ENCODE measurements at regions not wholly inside any gene's neighbourhood (a gene's known extent, or its start where the extent isn't known, plus 50 kb on each side); places are given as distances from the start of the nearest gene placed in this dataset.

- intact Hi-C loops (cut with micrococcal nuclease; ENCODE audit: unreplicated experiment): no loop called here
- Histone ChIP-seq H3K36me3 (ENCODE audit: insufficient read depth, low read length, poor library complexity, severe bottlenecking) (no peaks in the 10 kb centered on the region), H3K27ac (ENCODE audit: low read depth, low read length, poor library complexity, severe bottlenecking) (no peak overlapping the region), H3K27me3 (replicated peaks; ENCODE audit: insufficient read depth, low read depth, low read length, poor library complexity) (no peaks in the 10 kb centered on the region), H3K4me1 (ENCODE audit: insufficient read depth, low read length, poor library complexity, severe bottlenecking) (no peaks in the 10 kb centered on the region), H3K4me3 (ENCODE audit: low read depth, low read length, poor library complexity, severe bottlenecking) (no peak overlapping the region), H3K9me3 (ENCODE audit: low read depth, low read length, poor library complexity, severe bottlenecking) (no peaks in the 10 kb centered on the region)
- ChIA-PET POLR2A (ENCODE audit: low non-redundant PET) (no interaction called here), CTCF (interaction anchor here (0.6 kb wide), 1 partner anchor 86 kb away, joined by 4 read pairs; no protein-coding TSS in a partner anchor)
- TF ChIP-seq CTCF (conservative IDR thresholded peaks at IDR 0.05; ENCODE audit: low read depth, low read length) (no peak), EZH2 (IDR thresholded peaks at IDR 0.05; ENCODE audit: borderline replicate concordance, low read depth, low read length, poor library complexity, severe bottlenecking) (no peak)
- no peak for DNase-seq (ENCODE audit: low spot score)
- no TSS peak for BruUV-seq (replicated peaks)
These were observed 73.7 kb upstream of the H2AZ1 start for GRCh38 chr4:100023800-100024199.

GRCh38 chr4:100022792-100023222 is 72.7 kb upstream of the H2AZ1 start:
- CTCF ChIA-PET: no interaction called here
- intact Hi-C loops (cut with micrococcal nuclease; ENCODE audit: unreplicated experiment): no loop called here
- no peaks in the 10 kb centered on the region for H3K9me3 ChIP-seq (ENCODE audit: low read depth, low read length, poor library complexity, severe bottlenecking)
- no peaks in the 10 kb centered on the region for H3K4me1 ChIP-seq (ENCODE audit: insufficient read depth, low read length, poor library complexity, severe bottlenecking)
- no TSS peak for BruUV-seq (replicated peaks)
- peak; percentile 51 for DNase-seq (ENCODE audit: low spot score)
- H3K27ac ChIP-seq (ENCODE audit: low read depth, low read length, poor library complexity, severe bottlenecking): no peak overlapping the region
- no peak overlapping the region for H3K4me3 ChIP-seq (ENCODE audit: low read depth, low read length, poor library complexity, severe bottlenecking)
- no peak for TF ChIP-seq EZH2 (IDR thresholded peaks at IDR 0.05; ENCODE audit: borderline replicate concordance, low read depth, low read length, poor library complexity, severe bottlenecking)
- TF ChIP-seq CTCF (conservative IDR thresholded peaks at IDR 0.05; ENCODE audit: low read depth, low read length): no peak
- POLR2A ChIA-PET (ENCODE audit: low non-redundant PET): no interaction called here
- no peaks in the 10 kb centered on the region for H3K36me3 ChIP-seq (ENCODE audit: insufficient read depth, low read length, poor library complexity, severe bottlenecking)
- no peaks in the 10 kb centered on the region for H3K27me3 ChIP-seq (replicated peaks; ENCODE audit: insufficient read depth, low read depth, low read length, poor library complexity)

GRCh38 chr4:100019821-100020220 is 69.7 kb upstream of the H2AZ1 start:
- Histone ChIP-seq H3K4me3 (ENCODE audit: low read depth, low read length, poor library complexity, severe bottlenecking) (no peak overlapping the region), H3K9me3 (ENCODE audit: low read depth, low read length, poor library complexity, severe bottlenecking) (no peaks in the 10 kb centered on the region), H3K27ac (ENCODE audit: low read depth, low read length, poor library complexity, severe bottlenecking) (no peak overlapping the region), H3K27me3 (replicated peaks; ENCODE audit: insufficient read depth, low read depth, low read length, poor library complexity) (no peaks in the 10 kb centered on the region), H3K4me1 (ENCODE audit: insufficient read depth, low read length, poor library complexity, severe bottlenecking) (no peaks in the 10 kb centered on the region), H3K36me3 (ENCODE audit: insufficient read depth, low read length, poor library complexity, severe bottlenecking) (no peaks in the 10 kb centered on the region)
- TF ChIP-seq CTCF (conservative IDR thresholded peaks at IDR 0.05; ENCODE audit: low read depth, low read length) (no peak), EZH2 (IDR thresholded peaks at IDR 0.05; ENCODE audit: borderline replicate concordance, low read depth, low read length, poor library complexity, severe bottlenecking) (no peak)
- POLR2A ChIA-PET (ENCODE audit: low non-redundant PET): no interaction called here
- CTCF ChIA-PET: no interaction called here
- intact Hi-C loops (cut with micrococcal nuclease; ENCODE audit: unreplicated experiment): no loop called here
- DNase-seq (ENCODE audit: low spot score): no peak
- BruUV-seq (replicated peaks): no TSS peak

Data from A673 (cell line).